Thyroid gland (tissue), 4 donors: ENCODE measurements at regions not wholly inside any gene's neighbourhood (a gene's known extent, or its start where the extent isn't known, plus 50 kb on each side); places are given as distances from the start of the nearest gene placed in this dataset.

Experiments used
- DNase-seq, 2 donors: peaks; one replicate each; pipeline ENCODE4 v3.0.0-alpha.2; 2019
- H3K27ac ChIP-seq, 3 donors: fragments of 200-600 bp; sonication (generic); 1 replicate in 2 of 3; 2 replicates in 1 of 3; pipeline ENCODE4 v1.5.1; 2016 to 2019; ENCODE audit warnings: mild to moderate bottlenecking in 1 of 3, moderate library complexity in 1 of 3
- H3K27me3 ChIP-seq: fragments of 200-600 bp; sonication (generic); one replicate; pipeline ENCODE4 v1.5.1; 2019
- H3K36me3 ChIP-seq, 2 donors: fragments of 200-600 bp; sonication (generic); one replicate each; pipeline ENCODE4 v1.5.1; 2016 to 2019
- H3K4me1 ChIP-seq, 2 donors: fragments of 200-600 bp; sonication (generic); one replicate each; pipeline ENCODE4 v1.5.1; 2017 to 2019
- H3K4me3 ChIP-seq, 3 donors: fragments of 200-600 bp; sonication (generic); replicated peaks in 1 of 3; 1 replicate in 2 of 3; 2 replicates in 1 of 3; pipeline ENCODE4 v1.5.1; 2016; ENCODE audit warnings: mild to moderate bottlenecking in 1 of 3
- H3K9me3 ChIP-seq: fragments of 200-600 bp; sonication (generic); one replicate; pipeline ENCODE4 v1.5.1; 2017
- POLR2A ChIP-seq, 2 donors: fragments of 450-650 bp; IDR thresholded peaks; one replicate each; pipeline ENCODE4 v1.6.1; 2017; ENCODE audit warnings: antibody characterized with exemption in 2 of 2, mild to moderate bottlenecking in 2 of 2, moderate library complexity in 1 of 2
- WGBS, 2 donors: methylation state at CpG; one replicate each; pipeline ENCODE4 v1.1.5; 2017; 5-methylcytosine and 5-hydroxymethylcytosine counted together
- intact Hi-C: fragments of 100-400 bp; cut with DNase I; formaldehyde crosslinking; loops from one replicate; pipeline ENCODE4 v1.15.1; 2023
- TF ChIP-seq, protein P1 (sequence below), 6 experiments: fragments of 200-600 bp in 3 of 6; fragments of 450-650 bp in 3 of 6; sonication (generic) in 3 of 6; IDR thresholded peaks; one replicate each; pipeline ENCODE4 v1.5.1; 2016 to 2019; ENCODE audit warnings: antibody characterized with exemption in 6 of 6, mild to moderate bottlenecking in 2 of 6, inconsistent platforms in 1 of 6, moderate library complexity in 1 of 6

DNA sequence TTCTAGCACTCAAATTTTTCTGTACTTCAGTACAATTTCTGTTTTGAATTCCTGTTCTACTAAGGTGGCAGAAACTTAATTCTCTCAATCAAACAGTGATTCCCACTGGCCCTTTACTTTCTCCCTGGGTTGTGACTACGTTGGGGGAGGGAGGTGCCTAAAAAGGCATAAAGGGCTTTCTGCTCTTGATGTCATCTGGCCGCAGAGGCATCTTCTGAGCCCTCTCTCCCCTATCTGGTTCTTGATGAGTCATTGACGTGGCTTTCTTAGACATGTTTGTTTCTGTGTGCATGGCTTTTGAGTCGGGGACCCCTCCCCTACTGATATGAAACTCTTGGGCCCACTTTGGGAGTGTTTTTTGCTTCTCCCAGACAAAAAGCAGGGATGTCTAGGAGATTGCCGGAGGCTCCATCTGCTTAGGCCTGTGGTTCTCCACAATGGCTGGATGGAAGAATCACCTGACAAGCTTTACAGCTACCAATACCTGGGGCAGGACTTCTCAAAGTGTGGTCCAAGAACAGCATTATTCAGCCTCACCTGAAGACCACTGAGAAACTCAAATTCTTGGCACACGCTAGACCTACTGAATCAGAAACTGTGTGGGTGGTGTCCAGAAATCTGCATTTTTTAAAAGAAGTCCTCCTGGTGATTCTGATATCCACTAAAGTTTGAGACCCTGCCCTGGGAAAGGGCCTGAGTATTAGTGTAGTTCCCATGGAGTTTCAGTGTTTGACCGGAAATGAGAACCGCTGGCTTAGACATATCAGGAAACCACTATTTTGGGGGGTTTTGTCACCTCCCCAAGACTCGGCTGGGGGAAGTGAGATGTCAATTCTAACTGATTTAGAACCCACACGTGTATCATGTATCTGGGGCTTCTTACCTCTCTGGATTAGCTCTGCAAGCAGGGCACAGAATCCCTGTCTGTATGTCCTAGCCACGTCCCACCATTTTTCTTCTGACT, 395.7 kb upstream of the PDE3A start:
- peaks cover 0 to 3% of the 10 kb centered on the region in 2 donors for H3K4me1 ChIP-seq
- H3K36me3 ChIP-seq: no peaks in the 10 kb centered on the region
- TF ChIP-seq, protein P1, sequence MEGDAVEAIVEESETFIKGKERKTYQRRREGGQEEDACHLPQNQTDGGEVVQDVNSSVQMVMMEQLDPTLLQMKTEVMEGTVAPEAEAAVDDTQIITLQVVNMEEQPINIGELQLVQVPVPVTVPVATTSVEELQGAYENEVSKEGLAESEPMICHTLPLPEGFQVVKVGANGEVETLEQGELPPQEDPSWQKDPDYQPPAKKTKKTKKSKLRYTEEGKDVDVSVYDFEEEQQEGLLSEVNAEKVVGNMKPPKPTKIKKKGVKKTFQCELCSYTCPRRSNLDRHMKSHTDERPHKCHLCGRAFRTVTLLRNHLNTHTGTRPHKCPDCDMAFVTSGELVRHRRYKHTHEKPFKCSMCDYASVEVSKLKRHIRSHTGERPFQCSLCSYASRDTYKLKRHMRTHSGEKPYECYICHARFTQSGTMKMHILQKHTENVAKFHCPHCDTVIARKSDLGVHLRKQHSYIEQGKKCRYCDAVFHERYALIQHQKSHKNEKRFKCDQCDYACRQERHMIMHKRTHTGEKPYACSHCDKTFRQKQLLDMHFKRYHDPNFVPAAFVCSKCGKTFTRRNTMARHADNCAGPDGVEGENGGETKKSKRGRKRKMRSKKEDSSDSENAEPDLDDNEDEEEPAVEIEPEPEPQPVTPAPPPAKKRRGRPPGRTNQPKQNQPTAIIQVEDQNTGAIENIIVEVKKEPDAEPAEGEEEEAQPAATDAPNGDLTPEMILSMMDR (IDR thresholded peaks at IDR 0.05): no peak
- no peak for TF ChIP-seq POLR2A (IDR thresholded peaks at IDR 0.05)
- WGBS, 2 donors: 85 to 87% methylated on average over 11 of the region's 11 CpGs
- H3K4me3 ChIP-seq: no peak overlapping the region
- intact Hi-C loops: no loop called here
- no peaks in the 10 kb centered on the region for H3K27me3 ChIP-seq
- no peak for DNase-seq
- no peak overlapping the region for H3K27ac ChIP-seq
- H3K9me3 ChIP-seq: no peaks in the 10 kb centered on the region

DNA sequence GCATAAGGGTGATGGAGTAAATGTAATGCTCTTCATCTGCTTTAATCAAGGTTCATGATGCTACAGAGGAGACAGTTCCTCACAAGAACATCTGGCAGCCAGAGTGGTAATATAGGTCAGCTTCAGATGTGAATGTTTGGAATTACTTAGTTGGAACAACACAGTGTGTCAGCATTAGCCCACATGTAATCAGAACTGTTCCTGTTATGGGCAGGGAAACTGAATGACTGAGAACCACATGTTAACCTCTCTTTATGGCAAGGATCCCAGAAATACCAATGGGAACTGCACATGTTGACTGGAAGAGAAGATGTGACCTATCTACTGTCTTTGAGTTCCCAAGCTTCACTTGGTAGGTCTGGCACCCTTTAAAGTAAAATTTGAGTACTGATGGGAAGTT, 390.1 kb upstream of the PDE3A start:
- DNase-seq: no peak
- intact Hi-C loops: no loop called here

DNA sequence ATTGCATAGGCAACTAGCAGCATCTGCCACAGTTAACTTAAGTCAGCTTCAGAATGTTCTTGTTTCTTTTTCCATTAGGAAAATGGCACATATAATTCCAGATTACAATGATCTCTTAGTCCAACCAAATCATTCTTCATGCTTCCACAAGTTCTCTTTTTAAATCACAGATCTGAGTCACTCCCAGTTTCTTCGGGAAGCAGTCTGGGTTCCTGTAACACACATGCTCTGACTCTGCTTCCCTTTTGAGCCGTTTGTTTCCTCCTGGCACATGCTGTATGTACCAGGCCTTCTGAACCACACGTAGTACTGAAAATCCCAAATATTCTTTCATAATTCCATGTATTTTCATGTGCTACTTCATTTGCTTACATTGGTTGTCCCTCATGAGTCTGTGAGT, 388.8 kb upstream of the PDE3A start:
- Histone ChIP-seq H3K4me3 (no peak overlapping the region), H3K27me3 (no peaks in the 10 kb centered on the region), H3K36me3 (no peaks in the 10 kb centered on the region), H3K9me3 (no peaks in the 10 kb centered on the region), H3K4me1 (no peaks in the 10 kb centered on the region), H3K27ac (no peak overlapping the region)
- intact Hi-C loops: no loop called here
- WGBS, 2 donors: 87% methylated on average over 3 of the region's 3 CpGs
- no peak for DNase-seq
- no peak for TF ChIP-seq POLR2A (IDR thresholded peaks at IDR 0.05)
- TF ChIP-seq, protein P1 (IDR thresholded peaks at IDR 0.05): no peak

More for the DNA sequence above, 390.1 kb upstream of the PDE3A start:
- no peaks in the 10 kb centered on the region for H3K27me3 ChIP-seq
- no peaks in the 10 kb centered on the region for H3K4me1 ChIP-seq
- no peak overlapping the region for H3K27ac ChIP-seq
- no peak overlapping the region for H3K4me3 ChIP-seq
- H3K36me3 ChIP-seq: no peaks in the 10 kb centered on the region
- TF ChIP-seq, protein P1 (IDR thresholded peaks at IDR 0.05): no peak
- no peak for TF ChIP-seq POLR2A (IDR thresholded peaks at IDR 0.05)
- H3K9me3 ChIP-seq: no peaks in the 10 kb centered on the region

DNA sequence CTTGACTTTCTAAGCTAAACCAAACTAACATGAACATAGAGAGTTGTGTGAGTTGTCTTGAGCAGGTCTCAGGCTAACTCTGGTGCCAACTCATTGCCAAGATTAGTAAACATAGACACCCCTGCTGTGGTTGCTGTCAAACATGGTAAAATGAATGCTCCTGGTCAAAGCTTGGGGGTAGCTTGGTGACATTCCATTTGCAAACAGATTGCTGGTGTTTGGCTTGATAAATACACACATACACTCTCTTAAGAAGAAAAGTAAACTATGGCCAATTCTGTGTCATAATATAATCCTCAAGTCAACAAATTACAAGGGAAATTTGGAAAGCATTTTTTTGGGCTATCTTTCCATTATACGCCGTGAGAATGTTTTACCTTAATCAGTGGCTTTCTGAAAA, 386.4 kb upstream of the PDE3A start:
- H3K36me3 ChIP-seq: no peaks in the 10 kb centered on the region
- intact Hi-C loops: no loop called here
- 97% methylated on average over 2 of the region's 2 CpGs for WGBS, 2 donors
- H3K4me1 ChIP-seq: no peaks in the 10 kb centered on the region
- no peak for DNase-seq
- H3K27me3 ChIP-seq: no peaks in the 10 kb centered on the region
- H3K27ac ChIP-seq: no peak overlapping the region
- H3K4me3 ChIP-seq: no peak overlapping the region
- TF ChIP-seq POLR2A (IDR thresholded peaks at IDR 0.05): no peak
- TF ChIP-seq, protein P1 (IDR thresholded peaks at IDR 0.05): no peak
- H3K9me3 ChIP-seq: no peaks in the 10 kb centered on the region

DNA sequence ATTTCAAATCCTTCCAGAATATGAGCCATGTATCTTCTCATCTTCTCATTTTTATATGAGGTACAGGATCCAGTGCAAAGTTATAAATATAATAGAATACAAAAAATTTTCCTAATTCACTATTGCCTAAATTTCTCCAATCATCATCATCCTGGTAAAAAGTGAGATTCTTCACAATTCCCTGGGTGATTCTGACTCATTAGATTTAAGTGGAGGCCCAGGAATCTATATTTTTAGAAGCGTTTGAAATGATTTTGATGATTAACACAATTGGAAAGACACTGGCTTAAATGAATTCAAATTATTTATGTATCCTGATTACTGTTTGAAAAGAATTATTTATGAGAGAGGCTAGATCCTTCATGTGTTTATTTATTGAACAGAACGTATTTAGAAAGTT, 380.3 kb upstream of the PDE3A start:
- no peaks in the 10 kb centered on the region for H3K9me3 ChIP-seq
- peak overlapping the region in 2 of 3 donors; percentile 19 to 73 for H3K27ac ChIP-seq
- 52 to 61% methylated on average over 2 of the region's 2 CpGs for WGBS, 2 donors
- peaks cover 6 to 12% of the 10 kb centered on the region in 2 donors for H3K4me1 ChIP-seq
- no peaks in the 10 kb centered on the region for H3K36me3 ChIP-seq
- no peak for TF ChIP-seq POLR2A (IDR thresholded peaks at IDR 0.05)
- TF ChIP-seq, protein P1 (IDR thresholded peaks at IDR 0.05): no peak
- intact Hi-C loops: no loop called here
- H3K4me3 ChIP-seq: no peak overlapping the region
- DNase-seq: no peak
- no peaks in the 10 kb centered on the region for H3K27me3 ChIP-seq
